Esophagus squamous epithelium (tissue), 4 donors: ENCODE measurements at regions not wholly inside any gene's neighbourhood (a gene's known extent, or its start where the extent isn't known, plus 50 kb on each side); places are given as distances from the start of the nearest gene placed in this dataset.

Source experiments
- CTCF ChIP-seq, 6 experiments: fragments of 450-650 bp in 4 of 6; fragments of 200-600 bp in 2 of 6; sonication (generic) in 2 of 6; IDR thresholded peaks; one replicate each; pipeline ENCODE4 v1.5.1; 2016 to 2019; ENCODE audit warnings: antibody characterized with exemption in 6 of 6, mild to moderate bottlenecking in 4 of 6, moderate library complexity in 4 of 6
- POLR2A ChIP-seq, 4 donors: fragments of 450-650 bp; IDR thresholded peaks; one replicate each; pipeline ENCODE4 v1.6.1; 2017; ENCODE audit warnings: antibody characterized with exemption in 4 of 4, mild to moderate bottlenecking in 4 of 4, moderate library complexity in 3 of 4

DNA sequence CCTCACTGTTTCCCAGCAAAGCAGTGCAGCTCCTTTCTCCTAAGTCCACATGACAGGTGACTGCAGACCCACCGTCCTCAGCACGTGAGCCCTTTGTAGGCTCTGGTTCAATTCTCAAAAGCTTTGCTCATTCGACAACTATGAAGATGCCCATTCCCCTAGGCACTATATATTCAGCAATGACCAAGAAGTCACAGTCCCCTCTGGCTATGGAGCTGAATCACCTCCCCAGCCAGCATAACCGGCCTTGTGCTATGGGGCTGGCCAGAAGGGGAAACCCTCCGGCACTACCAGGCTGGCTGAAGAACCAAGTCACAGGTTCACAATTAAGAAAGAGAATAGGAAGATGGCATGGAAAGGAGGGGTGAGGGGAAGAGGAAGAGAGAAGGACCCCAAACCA is 139.7 kb downstream of the WSCD1 start:
- TF ChIP-seq CTCF (IDR thresholded peaks at IDR 0.05) (no peak), POLR2A (IDR thresholded peaks at IDR 0.05) (no peak)
